Fibroblast of villous mesenchyme (primary cell): ENCODE measurements at regions not wholly inside any gene's neighbourhood (a gene's known extent, or its start where the extent isn't known, plus 50 kb on each side); places are given as distances from the start of the nearest gene placed in this dataset.
A peak's percentile ranks its signal among the peaks of the same experiment; 100 is the strongest.

ENCODE experiments used
- DNase-seq: peaks from one replicate; pipeline ENCODE4 v3.0.0-alpha.2; 2010; ENCODE audit warnings: low read depth
- H3K4me3 ChIP-seq: 2 replicates; pipeline ENCODE4 v1.5.1; 2011; ENCODE audit warnings: low read depth, mild to moderate bottlenecking, low read length
- TF ChIP-seq, protein P1 (sequence below): IDR thresholded peaks from 2 replicates; pipeline ENCODE4 v1.5.1; 2012; ENCODE audit warnings: low read depth, mild to moderate bottlenecking, low read length; ENCODE audit not compliant: insufficient read depth

DNA sequence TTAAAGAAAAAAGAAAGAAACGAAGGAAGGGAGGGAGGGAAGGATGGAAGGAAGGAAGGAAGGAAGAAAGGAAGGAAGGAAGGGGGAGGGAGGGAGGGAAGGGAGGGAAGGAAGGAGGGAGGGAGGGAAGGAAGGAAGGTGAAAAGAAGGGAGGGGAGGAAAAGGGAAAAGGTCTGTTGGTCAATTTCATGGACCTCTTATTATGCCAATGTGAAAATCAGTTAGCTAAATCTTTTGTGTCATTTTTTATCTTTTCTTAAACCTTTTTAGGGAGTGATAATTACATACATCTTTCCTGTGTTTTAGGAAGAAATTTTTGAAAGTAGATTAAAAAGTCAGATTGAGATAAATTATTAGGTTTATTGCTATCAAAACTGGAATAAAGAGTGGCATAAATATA lies 670.2 kb upstream of the CITED2 start:
- no peak for DNase-seq
- H3K4me3 ChIP-seq, result no peak overlapping the region
- TF ChIP-seq, protein P1, sequence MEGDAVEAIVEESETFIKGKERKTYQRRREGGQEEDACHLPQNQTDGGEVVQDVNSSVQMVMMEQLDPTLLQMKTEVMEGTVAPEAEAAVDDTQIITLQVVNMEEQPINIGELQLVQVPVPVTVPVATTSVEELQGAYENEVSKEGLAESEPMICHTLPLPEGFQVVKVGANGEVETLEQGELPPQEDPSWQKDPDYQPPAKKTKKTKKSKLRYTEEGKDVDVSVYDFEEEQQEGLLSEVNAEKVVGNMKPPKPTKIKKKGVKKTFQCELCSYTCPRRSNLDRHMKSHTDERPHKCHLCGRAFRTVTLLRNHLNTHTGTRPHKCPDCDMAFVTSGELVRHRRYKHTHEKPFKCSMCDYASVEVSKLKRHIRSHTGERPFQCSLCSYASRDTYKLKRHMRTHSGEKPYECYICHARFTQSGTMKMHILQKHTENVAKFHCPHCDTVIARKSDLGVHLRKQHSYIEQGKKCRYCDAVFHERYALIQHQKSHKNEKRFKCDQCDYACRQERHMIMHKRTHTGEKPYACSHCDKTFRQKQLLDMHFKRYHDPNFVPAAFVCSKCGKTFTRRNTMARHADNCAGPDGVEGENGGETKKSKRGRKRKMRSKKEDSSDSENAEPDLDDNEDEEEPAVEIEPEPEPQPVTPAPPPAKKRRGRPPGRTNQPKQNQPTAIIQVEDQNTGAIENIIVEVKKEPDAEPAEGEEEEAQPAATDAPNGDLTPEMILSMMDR, result no peak

DNA sequence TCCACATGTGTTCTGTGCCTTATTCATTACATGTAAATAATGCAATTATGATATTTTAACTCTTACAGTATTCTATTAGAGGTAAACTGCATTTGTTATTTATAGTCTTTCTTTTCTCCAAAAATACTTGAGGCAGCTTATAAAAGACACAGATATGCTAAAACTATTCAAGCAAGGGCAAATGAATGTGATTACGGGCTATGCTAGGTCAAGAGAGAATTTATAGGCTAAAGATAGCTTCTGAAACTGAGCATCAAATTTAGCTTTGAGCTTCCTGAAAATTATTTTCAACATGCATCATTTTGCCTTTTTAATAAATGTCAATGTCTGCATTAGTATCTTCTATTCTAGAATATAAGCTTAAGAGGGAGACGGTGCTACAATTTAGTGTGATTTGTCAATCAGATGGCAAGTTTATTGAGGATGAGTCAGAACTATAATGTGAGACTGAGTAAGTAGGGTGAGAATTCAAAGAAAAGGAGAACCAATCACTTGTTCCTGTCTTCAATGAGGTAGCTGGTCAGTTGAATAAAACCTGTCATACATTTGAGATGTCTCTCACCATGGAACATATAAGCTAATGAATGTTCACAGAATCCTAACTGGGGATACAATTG lies 669.4 kb upstream of the CITED2 start:
- DNase-seq, result peak; percentile 72
- H3K4me3 ChIP-seq, result no peak overlapping the region
- TF ChIP-seq, protein P1, result no peak

DNA sequence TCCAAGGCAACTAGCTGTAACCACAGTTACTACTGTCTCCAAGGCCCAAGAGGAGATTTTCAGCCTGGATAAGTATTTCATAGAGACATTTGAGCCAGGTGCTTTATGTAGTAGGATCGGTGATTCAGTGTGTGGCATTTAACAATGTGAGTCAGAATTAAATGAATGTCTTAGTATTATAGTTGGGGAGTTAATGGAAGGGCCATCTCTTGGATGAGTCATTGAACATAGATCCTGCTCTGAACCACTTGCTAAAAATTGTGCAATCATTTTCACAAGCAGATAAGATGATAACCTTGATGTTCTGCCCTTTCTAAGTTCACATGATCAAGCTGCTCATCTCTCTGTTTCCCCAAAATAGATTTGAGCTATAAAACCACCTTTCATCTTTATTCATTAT lies 668.9 kb upstream of the CITED2 start:
- DNase-seq, result peak; percentile 93
- TF ChIP-seq, protein P1, result no peak
- no peak overlapping the region for H3K4me3 ChIP-seq

DNA sequence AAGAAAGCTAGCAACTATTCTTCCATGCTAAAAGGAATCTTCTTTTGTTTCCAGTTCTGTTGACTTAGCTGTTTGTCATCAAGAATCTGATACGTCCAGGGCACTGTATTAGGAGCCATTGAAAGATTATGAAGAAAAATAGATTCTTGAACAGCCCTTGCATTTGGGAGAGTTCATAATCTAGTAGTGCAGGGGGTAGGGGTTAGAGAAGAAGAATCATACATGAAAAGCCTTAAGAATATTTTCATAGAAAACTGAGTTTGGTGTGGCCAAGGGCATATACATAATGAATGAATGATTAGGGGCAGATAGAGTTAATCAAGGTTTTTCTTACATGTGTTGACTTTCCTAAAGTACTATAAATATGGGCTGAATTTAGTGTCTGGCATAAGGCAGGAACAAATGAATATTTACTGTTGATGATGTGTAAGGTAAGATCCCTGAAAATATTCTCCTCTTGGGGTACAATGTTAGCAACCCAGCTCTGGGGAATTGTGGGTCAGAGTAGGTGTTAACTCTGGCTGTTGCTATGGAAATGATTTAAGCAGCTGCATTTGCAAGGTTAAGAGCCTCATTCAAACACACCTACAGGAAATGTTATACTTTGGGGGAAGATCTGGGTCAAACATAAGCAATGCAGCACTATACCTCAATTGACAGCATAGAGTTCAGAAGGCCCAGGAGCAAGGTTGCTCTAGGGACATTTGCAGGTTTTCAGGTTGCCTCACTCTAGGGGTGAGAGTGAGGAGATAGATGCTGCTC lies 667.3 kb upstream of the CITED2 start:
- no peak for DNase-seq
- TF ChIP-seq, protein P1, result no peak
- H3K4me3 ChIP-seq, result no peak overlapping the region

DNA sequence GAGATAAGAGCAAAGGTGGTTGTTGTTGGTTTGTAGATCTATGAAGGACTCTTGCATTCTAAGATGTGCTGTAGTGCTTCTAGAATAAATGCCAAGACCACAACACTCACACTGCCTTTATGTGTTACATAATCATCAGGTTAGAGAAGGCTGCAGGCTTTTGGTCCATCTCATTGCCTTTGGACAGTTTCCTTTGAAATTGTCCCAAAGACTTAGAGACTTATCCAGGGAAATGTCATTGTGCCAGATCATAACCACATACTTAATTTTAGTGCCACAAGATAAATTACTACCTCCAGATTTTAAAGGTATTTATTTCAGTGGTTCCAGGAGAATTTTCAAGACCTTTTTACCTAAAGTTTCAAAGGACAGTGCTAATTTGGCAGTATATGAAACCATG lies 666.6 kb upstream of the CITED2 start:
- TF ChIP-seq, protein P1, result no peak
- H3K4me3 ChIP-seq, result no peak overlapping the region
- DNase-seq, result no peak

DNA sequence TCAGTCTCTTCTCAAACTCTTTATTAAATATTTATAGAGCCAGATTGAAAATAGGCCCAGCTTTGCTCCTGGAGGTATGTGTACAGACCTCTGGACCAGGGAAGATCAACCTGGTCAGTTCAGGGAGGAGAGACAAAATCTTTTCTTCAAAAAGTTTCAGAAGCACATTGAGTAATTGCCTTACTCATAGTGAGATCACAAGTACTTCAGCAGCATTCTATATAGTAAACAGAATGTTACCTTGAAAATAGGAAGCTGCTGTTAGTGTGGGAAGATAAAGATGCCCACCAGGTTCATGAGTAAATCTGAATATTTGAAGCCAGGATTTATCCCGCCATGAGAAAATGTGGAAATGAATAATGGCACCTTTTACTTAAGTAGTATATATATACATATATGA lies 665.9 kb upstream of the CITED2 start:
- no peak for DNase-seq
- TF ChIP-seq, protein P1, result no peak
- H3K4me3 ChIP-seq, result no peak overlapping the region

DNA sequence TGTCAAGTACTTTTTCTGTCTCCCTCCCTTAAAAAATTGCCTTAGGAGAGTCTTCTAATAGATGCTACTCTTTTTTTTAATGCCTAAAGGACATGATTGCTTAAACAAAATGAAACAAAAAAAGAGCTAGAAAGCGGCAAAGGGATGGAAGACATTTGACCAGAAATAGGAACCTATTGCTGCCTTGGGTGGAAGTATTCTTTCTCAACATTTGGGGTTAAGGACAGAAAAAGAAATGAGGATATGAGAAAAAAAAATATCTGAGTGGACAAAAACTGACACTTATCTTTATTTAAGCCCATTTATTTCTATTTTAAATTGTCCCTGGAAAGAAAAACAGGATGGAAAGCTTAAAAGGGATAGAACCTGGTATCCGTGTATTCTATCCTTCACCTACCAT lies 664.9 kb upstream of the CITED2 start:
- TF ChIP-seq, protein P1, result no peak
- no peak for DNase-seq
- H3K4me3 ChIP-seq, result no peak overlapping the region
